H1 (cell line): ENCODE measurements at regions not wholly inside any gene's neighbourhood (a gene's known extent, or its start where the extent isn't known, plus 50 kb on each side); places are given as distances from the start of the nearest gene placed in this dataset.

ENCODE experiments used
- CTCF ChIA-PET: fragments of 300-600 bp; sonication (Branson Sonifier 250); formaldehyde crosslinking; loops from one replicate; lab custom pipeline; 2021; ENCODE audit not compliant: partially characterized antibody; lab: Charles Lee
- POLR2A ChIA-PET: fragments of 300-600 bp; sonication (Branson Sonifier 250); formaldehyde crosslinking; loops from one replicate; lab custom pipeline; 2021; ENCODE audit warnings: inconsistent platforms; ENCODE audit not compliant: partially characterized antibody; lab: Charles Lee
- DNase-seq, 2 experiments: peaks; one replicate each; pipeline versions ENCODE4 v3.0.0 to v3.0.0-alpha.2; 2010 to 2022; ENCODE audit warnings: low spot score in 2 of 2, low read depth in 1 of 2, mixed read lengths in 1 of 2
- FAIRE-seq: peaks from 2 replicates; lab custom pipeline; 2011; peaks lifted over from hg19 to GRCh38; lab: Jason Lieb, UNC
- H2AFZ ChIP-seq: 2 replicates; pipeline ENCODE4 v1.8.1; 2012; ENCODE audit warnings: low read length, inconsistent platforms
- H2AK5ac ChIP-seq: 2 replicates; pipeline ENCODE4 v1.6.1; 2013; ENCODE audit warnings: low read depth, low read length
- H2BK120ac ChIP-seq: replicated peaks from 2 replicates; pipeline ENCODE3; 2013; ENCODE audit warnings: low read depth, low read length, inconsistent platforms
- H2BK12ac ChIP-seq: 2 replicates; pipeline ENCODE4 v1.6.1; 2013; ENCODE audit warnings: low read depth, low read length
- H2BK15ac ChIP-seq: 2 replicates; pipeline ENCODE4 v1.6.1; 2013; ENCODE audit warnings: low read length
- H2BK20ac ChIP-seq: 2 replicates; pipeline ENCODE4 v1.6.1; 2013; ENCODE audit warnings: low read length
- H2BK5ac ChIP-seq: 2 replicates; pipeline ENCODE4 v1.6.1; 2013; ENCODE audit warnings: low read depth, low read length
- H3K14ac ChIP-seq: 2 replicates; pipeline ENCODE4 v1.6.1; 2013; ENCODE audit warnings: inconsistent platforms; ENCODE audit not compliant: insufficient read length
- H3K18ac ChIP-seq: 2 replicates; pipeline ENCODE4 v1.6.1; 2013; ENCODE audit warnings: low read length; ENCODE audit errors: extremely low read depth
- H3K23ac ChIP-seq: 2 replicates; pipeline ENCODE4 v1.6.1; 2013; ENCODE audit warnings: inconsistent platforms; ENCODE audit not compliant: insufficient read length
- H3K23me2 ChIP-seq: 2 replicates; pipeline ENCODE4 v1.6.1; 2013; ENCODE audit warnings: low read depth, low read length
- H3K27ac ChIP-seq: 2 replicates; pipeline ENCODE4 v1.6.1; 2011; ENCODE audit warnings: low read depth, low read length, inconsistent platforms
- H3K27me3 ChIP-seq, 4 experiments: replicated peaks in 1 of 4; 1 replicate in 1 of 4; 2 replicates in 3 of 4; pipeline versions ENCODE4 v1.6.1 to v1.8.1; 2011 to 2013; ENCODE audit warnings: low read length in 3 of 4, mild to moderate bottlenecking in 3 of 4, inconsistent platforms in 2 of 4, mixed read lengths in 2 of 4, moderate library complexity in 1 of 4; ENCODE audit not compliant: control insufficient read depth in 3 of 4, insufficient read depth in 3 of 4; ENCODE audit errors: extremely low read depth in 1 of 4
- H3K36me3 ChIP-seq, 4 experiments: 2 replicates each; pipeline versions ENCODE4 v1.6.1 to v1.8.1; 2011 to 2013; ENCODE audit warnings: mild to moderate bottlenecking in 4 of 4, low read length in 3 of 4, moderate library complexity in 2 of 4, control low read depth in 1 of 4, inconsistent platforms in 1 of 4; ENCODE audit not compliant: insufficient read depth in 4 of 4, control insufficient read depth in 2 of 4
- H3K4ac ChIP-seq: replicated peaks from 2 replicates; pipeline ENCODE3; 2013; ENCODE audit warnings: low read length, low read depth, mixed read lengths, inconsistent platforms; ENCODE audit not compliant: insufficient read length
- H3K4me1 ChIP-seq, 4 experiments: replicated peaks in 1 of 4; 1 replicate in 1 of 4; 2 replicates in 3 of 4; pipeline versions ENCODE4 v1.6.1 to v1.8.1; 2011 to 2013; ENCODE audit warnings: low read length in 3 of 4, inconsistent platforms in 2 of 4, mixed read lengths in 1 of 4; ENCODE audit not compliant: insufficient read depth in 4 of 4, control insufficient read depth in 3 of 4
- H3K4me2 ChIP-seq, 2 experiments: 2 replicates each; pipeline versions ENCODE4 v1.6.1 to v1.8.1; 2011 to 2013; ENCODE audit warnings: low read depth in 2 of 2, low read length in 2 of 2, control low read depth in 1 of 2, inconsistent platforms in 1 of 2, mild to moderate bottlenecking in 1 of 2; ENCODE audit not compliant: insufficient read depth in 1 of 2
- H3K4me3 ChIP-seq, 4 experiments: fragments of 200-600, 300-600 bp in 1 of 4; sonication (generic), shearing (Covaris generic), sonication (Bioruptor Twin) in 1 of 4; 2 replicates each; pipeline versions ENCODE4 v1.5.1 to v1.8.1; 2011 to 2016; ENCODE audit warnings: low read length in 4 of 4, low read depth in 3 of 4, control low read depth in 2 of 4, inconsistent platforms in 2 of 4, mild to moderate bottlenecking in 2 of 4, mixed read lengths in 1 of 4, moderate library complexity in 1 of 4; ENCODE audit not compliant: insufficient read depth in 2 of 4; ENCODE audit errors: extremely low read depth in 1 of 4
- H3K56ac ChIP-seq: replicated peaks from 2 replicates; pipeline ENCODE3; 2013; ENCODE audit warnings: low read depth, mild to moderate bottlenecking, mixed read lengths, low read length, inconsistent platforms; ENCODE audit not compliant: insufficient read length
- H3K79me1 ChIP-seq: 2 replicates; pipeline ENCODE4 v1.6.1; 2013; ENCODE audit warnings: low read depth, low read length, control low read depth
- H3K79me2 ChIP-seq, 2 experiments: 2 replicates each; pipeline versions ENCODE4 v1.6.1 to v1.8.1; 2012 to 2013; ENCODE audit warnings: low read length in 2 of 2, mild to moderate bottlenecking in 2 of 2, inconsistent platforms in 1 of 2; ENCODE audit not compliant: insufficient read depth in 2 of 2, control insufficient read depth in 1 of 2
- H3K9ac ChIP-seq, 4 experiments: replicated peaks in 1 of 4; 1 replicate in 1 of 4; 2 replicates in 3 of 4; pipeline versions ENCODE4 v1.6.1 to v1.8.1; 2011 to 2013; ENCODE audit warnings: low read depth in 3 of 4, low read length in 3 of 4, control low read depth in 2 of 4, mild to moderate bottlenecking in 2 of 4, moderate library complexity in 2 of 4, inconsistent platforms in 1 of 4; ENCODE audit errors: extremely low read depth in 1 of 4
- H3K9me3 ChIP-seq, 2 experiments: 2 replicates each; pipeline versions ENCODE4 v1.6.1 to v1.8.1; 2012 to 2013; ENCODE audit warnings: mild to moderate bottlenecking in 2 of 2, moderate library complexity in 2 of 2, control low read depth in 1 of 2, inconsistent platforms in 1 of 2, low read depth in 1 of 2, low read length in 1 of 2, mixed read lengths in 1 of 2; ENCODE audit not compliant: insufficient read depth in 2 of 2
- H4K20me1 ChIP-seq, 2 experiments: replicated peaks in 1 of 2; 2 replicates each; pipeline versions ENCODE3 to v1.8.1; 2011 to 2013; ENCODE audit warnings: inconsistent platforms in 2 of 2, low read length in 2 of 2, mild to moderate bottlenecking in 1 of 2; ENCODE audit not compliant: insufficient read depth in 2 of 2, control insufficient read depth in 1 of 2
- H4K5ac ChIP-seq: 2 replicates; pipeline ENCODE4 v1.6.1; 2013; ENCODE audit warnings: low read length, low read depth, mixed read lengths, inconsistent platforms; ENCODE audit not compliant: insufficient read length
- H4K8ac ChIP-seq: 2 replicates; pipeline ENCODE4 v1.8.0; 2013; ENCODE audit warnings: mild to moderate bottlenecking, moderate library complexity, low read length, inconsistent platforms; ENCODE audit not compliant: insufficient read depth; ENCODE audit errors: extremely low read depth
- H4K91ac ChIP-seq: replicated peaks from 2 replicates; pipeline ENCODE3; 2013; ENCODE audit warnings: low read length, mixed read lengths, inconsistent platforms; ENCODE audit not compliant: insufficient read length
- ATF2 ChIP-seq: IDR thresholded peaks from 2 replicates; pipeline ENCODE4 v1.6.1; 2012; ENCODE audit warnings: low read length, inconsistent platforms
- BRCA1 ChIP-seq: IDR thresholded peaks from 2 replicates; pipeline ENCODE4 v1.6.1; 2012; ENCODE audit warnings: low read depth, low read length, improper control_type of control experiment
- CREB1 ChIP-seq: IDR thresholded peaks from 2 replicates; pipeline ENCODE4 v1.6.1; 2012; ENCODE audit warnings: inconsistent platforms
- KDM1A ChIP-seq: fragments of 200-600, 300-600 bp; sonication (generic); IDR thresholded peaks from 2 replicates; pipeline ENCODE4 v1.7.1; 2016; ENCODE audit warnings: mild to moderate bottlenecking, low read length, borderline replicate concordance
- KDM5A ChIP-seq: fragments of 200-600 bp; IDR thresholded peaks from 2 replicates; pipeline ENCODE4 v1.7.1; 2012; ENCODE audit warnings: mild to moderate bottlenecking, low read length, inconsistent platforms, mixed read lengths
- PHF8 ChIP-seq: fragments of 200-600 bp; sonication (generic); conservative IDR thresholded peaks from 2 replicates; pipeline ENCODE4 v1.7.1; 2012; ENCODE audit warnings: low read depth, mild to moderate bottlenecking, inconsistent platforms, low read length, moderate library complexity
- POLR2AphosphoS5 ChIP-seq: IDR thresholded peaks from 2 replicates; pipeline ENCODE4 v1.6.1; 2011; ENCODE audit warnings: low read depth, low read length
- RFX5 ChIP-seq: IDR thresholded peaks from 2 replicates; pipeline ENCODE4 v1.6.1; 2011; ENCODE audit warnings: low read depth, low read length, improper control_type of control experiment, borderline replicate concordance
- SIN3A ChIP-seq, 2 experiments: IDR thresholded peaks in 1 of 2; conservative IDR thresholded peaks in 1 of 2; 2 replicates each; pipeline ENCODE4 v1.6.1; 2011 to 2012; ENCODE audit warnings: low read length in 2 of 2, improper control_type of control experiment in 1 of 2, low read depth in 1 of 2, mild to moderate bottlenecking in 1 of 2
- SP4 ChIP-seq: IDR thresholded peaks from 2 replicates; pipeline ENCODE4 v1.6.1; 2012; ENCODE audit warnings: low read length, inconsistent platforms
- TBP ChIP-seq: IDR thresholded peaks from 2 replicates; pipeline ENCODE4 v1.6.1; 2011; ENCODE audit warnings: low read depth, low read length, improper control_type of control experiment
- TCF12 ChIP-seq: IDR thresholded peaks from 2 replicates; pipeline ENCODE4 v1.6.1; 2011; ENCODE audit warnings: low read depth, mild to moderate bottlenecking, low read length
- USF2 ChIP-seq: IDR thresholded peaks from 2 replicates; pipeline ENCODE4 v1.6.1; 2011; ENCODE audit warnings: low read length, improper control_type of control experiment
- WGBS, 2 experiments: shearing (Covaris generic) in 1 of 2; methylation state at CpG; one replicate each; pipeline versions ENCODE4 v1.1.6 to v1.1.7; 2013 to 2015; ENCODE audit warnings: low lambda C conversion rate in 2 of 2, mixed read lengths in 2 of 2, inconsistent platforms in 1 of 2, low coverage in 1 of 2, missing lambda C conversion rate in 1 of 2; ENCODE audit not compliant: insufficient replicate concordance in 2 of 2, insufficient coverage in 1 of 2, insufficient read length in 1 of 2; ENCODE audit errors: extremely low coverage in 1 of 2, missing lambda C conversion rate in 1 of 2; 5-methylcytosine and 5-hydroxymethylcytosine counted together

DNA sequence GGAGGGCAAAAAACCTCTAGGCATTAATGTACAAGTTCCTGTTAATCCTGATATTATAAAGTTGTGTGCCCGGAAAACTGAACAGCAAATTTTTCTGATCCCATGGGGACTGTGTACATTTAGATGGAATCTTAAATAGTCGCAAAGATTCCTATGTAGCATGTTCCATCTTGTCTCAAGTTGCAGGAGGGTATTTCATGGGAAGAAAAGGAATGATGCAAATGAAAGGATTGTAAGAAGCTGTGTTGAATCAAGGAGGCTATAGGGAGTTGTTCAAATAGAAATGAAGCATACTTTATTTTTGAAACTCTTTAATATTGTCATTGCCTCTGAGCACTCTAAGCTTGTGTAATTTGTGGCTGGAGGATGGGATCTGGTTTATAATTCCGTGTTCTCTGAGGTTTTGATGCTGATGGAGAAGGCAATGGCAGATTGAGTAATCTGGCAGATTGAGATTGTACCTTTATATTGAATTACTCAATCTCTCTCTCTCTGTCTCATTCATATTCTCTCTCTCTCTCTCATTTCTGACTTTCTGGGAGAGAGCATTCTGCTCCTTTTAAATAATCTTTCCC lies 288.5 kb downstream of the OSTF1 start:
- Histone ChIP-seq H3K14ac (no peak overlapping the region), H3K23ac (no peak overlapping the region)
- WGBS, 2 experiments: 93% methylated on average over 3 of the region's 3 CpGs; no CpG with 5 or more reads in 1 of the 2 experiments
- no peak for TF ChIP-seq PHF8
- TF ChIP-seq KDM5A: no peak
- no peak for TF ChIP-seq SP4
- TF ChIP-seq TCF12: no peak
- no peak for TF ChIP-seq USF2
- TF ChIP-seq RFX5: no peak
- no peak for TF ChIP-seq POLR2AphosphoS5
- TF ChIP-seq SIN3A (conservative IDR thresholded peaks at IDR 0.05 in 1 of 2, IDR thresholded peaks at IDR 0.05 in 1 of 2; ENCODE audit: low read depth in 1 of 2, low read length in 2 of 2): no peak
- TF ChIP-seq BRCA1: no peak
- TF ChIP-seq CREB1: no peak
- TF ChIP-seq ATF2: no peak
- no peak for TF ChIP-seq KDM1A
- TF ChIP-seq TBP: no peak

More for the DNA sequence above, 288.5 kb downstream of the OSTF1 start:
- Histone ChIP-seq H2BK15ac (no peak overlapping the region), H3K4me2 (no peak overlapping the region), H2AK5ac (no peak overlapping the region), H3K79me2 (no peaks in the 10 kb centered on the region), H4K5ac (no peak overlapping the region), H3K9ac (no peak overlapping the region), H2BK5ac (no peak overlapping the region), H3K79me1 (no peaks in the 10 kb centered on the region), H2BK120ac (no peak overlapping the region), H3K4me1 (no peaks in the 10 kb centered on the region), H3K4me3 (no peak overlapping the region), H3K36me3 (no peaks in the 10 kb centered on the region), H2AFZ (no peak overlapping the region), H4K8ac (no peak overlapping the region), H2BK12ac (no peak overlapping the region), H4K91ac (no peak overlapping the region), H3K27me3 (no peaks in the 10 kb centered on the region), H3K4ac (no peak overlapping the region), H3K56ac (no peak overlapping the region), H4K20me1 (no peaks in the 10 kb centered on the region), H3K23me2 (no peaks in the 10 kb centered on the region), H2BK20ac (no peak overlapping the region), H3K18ac (no peak overlapping the region), H3K27ac (no peak overlapping the region), H3K9me3 (no peaks in the 10 kb centered on the region)
- ChIA-PET CTCF (no interaction called here), POLR2A (no interaction called here)
- FAIRE-seq (no peak), DNase-seq (no peak)
